ENCODE measurements at regions not wholly inside any gene's neighbourhood (a gene's known extent, or its start where the extent isn't known, plus 50 kb on each side); places are given as distances from the start of the nearest gene placed in this dataset.
"Not testable (repeated sequence)": the region's sequence is repeated elsewhere in the genome, so short reads cannot be mapped to it uniquely, and the experiment has no call there.

DNA sequence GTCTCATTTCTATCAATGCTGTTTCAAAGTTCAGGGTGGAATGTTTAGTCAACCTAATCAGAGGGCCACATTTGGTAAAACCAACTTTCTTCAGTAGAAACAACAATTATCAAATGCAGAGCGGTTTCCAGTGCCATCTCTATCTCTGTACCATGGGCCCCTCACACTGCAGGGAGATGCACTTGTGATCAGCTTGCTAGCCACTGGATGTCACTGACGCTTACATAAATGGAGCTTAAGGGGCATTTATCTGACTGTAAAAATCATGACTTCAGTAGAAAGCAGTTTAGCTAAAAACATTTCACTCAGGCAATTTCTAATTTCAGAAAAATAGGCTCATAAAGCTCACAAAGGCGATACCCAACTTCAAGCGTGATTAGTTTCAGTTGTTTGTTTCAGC lies 678.0 kb downstream of the ZEB2 start:
- DNase-seq, result no peak

DNA sequence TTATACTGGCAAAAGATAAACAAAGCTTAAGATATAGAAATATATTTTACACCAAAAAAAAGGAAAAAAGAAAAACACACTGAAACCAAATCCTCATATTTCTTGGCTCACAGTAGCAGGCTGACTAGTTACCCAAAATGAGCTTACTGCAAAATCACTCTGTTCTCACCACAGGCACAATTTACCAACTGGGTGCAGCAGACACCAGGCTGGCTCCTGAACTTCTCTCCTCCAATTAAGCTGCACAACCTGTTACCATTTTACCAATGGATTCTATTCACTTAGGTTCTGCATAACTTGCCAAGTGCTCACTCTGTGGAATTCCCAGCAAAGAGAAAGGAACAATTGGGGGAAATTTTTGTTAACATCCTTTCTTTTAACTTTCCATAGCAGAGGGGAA lies 679.3 kb downstream of the ZEB2 start:
- no peak for DNase-seq

GRCh38 chr2:143840194-143840593 lies 679.7 kb downstream of the ZEB2 start:
- no peak for DNase-seq

DNA sequence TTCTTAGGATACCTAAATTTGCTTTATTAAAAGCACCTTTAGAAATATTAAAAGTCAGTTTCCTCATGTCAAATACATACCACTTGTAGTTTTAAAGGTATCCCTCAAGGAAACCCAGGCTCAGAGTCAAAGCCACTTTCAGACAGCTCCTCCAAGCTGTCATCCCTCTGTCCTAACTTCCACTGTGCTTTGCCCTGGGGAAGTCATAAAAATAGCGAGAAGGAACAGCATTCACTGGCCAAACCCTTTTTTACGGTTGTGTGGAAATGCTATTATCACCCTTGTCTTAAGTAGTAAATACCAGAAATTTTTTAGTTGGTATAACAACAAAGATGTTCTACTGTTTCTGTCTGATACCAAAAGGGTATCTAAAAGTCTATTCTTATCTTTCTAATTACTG lies 680.5 kb downstream of the ZEB2 start:
- no peak for DNase-seq

DNA sequence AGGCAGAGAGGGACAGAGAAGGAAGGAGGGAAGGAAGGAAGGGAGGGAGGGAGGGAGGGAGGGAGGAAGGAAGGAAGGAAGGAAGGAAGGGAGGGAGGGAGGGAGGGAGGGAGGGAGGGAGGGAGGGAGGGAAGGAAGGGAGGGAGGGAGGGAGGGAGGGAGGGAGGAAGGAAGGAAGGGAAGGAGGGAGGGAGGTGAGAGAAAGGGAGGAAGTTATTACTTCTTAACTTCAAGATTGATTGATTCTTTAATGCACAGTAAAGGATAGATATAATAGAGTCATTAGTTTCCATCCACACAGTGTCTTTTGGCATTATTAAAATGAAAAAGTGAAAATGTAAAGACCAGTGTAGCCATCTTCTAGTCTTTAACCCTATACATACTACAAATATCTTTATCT lies 682.9 kb downstream of the ZEB2 start:
- DNase-seq, result not testable (repeated sequence)

GRCh38 chr2:143835481-143835880 lies 684.4 kb downstream of the ZEB2 start:
- no peak for DNase-seq

- no peak for DNase-seq
These were observed 686.8 kb downstream of the ZEB2 start for GRCh38 chr2:143833015-143833660.

GRCh38 chr2:143830476-143830875 lies 689.4 kb downstream of the ZEB2 start:
- DNase-seq, result no peak

- DNase-seq, result no peak
These were observed 691.0 kb downstream of the ZEB2 start for GRCh38 chr2:143828763-143829537.

GRCh38 chr2:143824791-143825190 lies 695.1 kb downstream of the ZEB2 start:
- DNase-seq, result no peak

GRCh38 chr2:143823876-143824275 lies 694.7 kb downstream of the ARHGAP15 start:
- DNase-seq, result no peak

GRCh38 chr2:143823296-143823695 lies 694.1 kb downstream of the ARHGAP15 start:
- no peak for DNase-seq

GRCh38 chr2:143822736-143823135 lies 693.5 kb downstream of the ARHGAP15 start:
- DNase-seq, result no peak

GRCh38 chr2:143819764-143820163 lies 690.5 kb downstream of the ARHGAP15 start:
- DNase-seq, result no peak

DNA sequence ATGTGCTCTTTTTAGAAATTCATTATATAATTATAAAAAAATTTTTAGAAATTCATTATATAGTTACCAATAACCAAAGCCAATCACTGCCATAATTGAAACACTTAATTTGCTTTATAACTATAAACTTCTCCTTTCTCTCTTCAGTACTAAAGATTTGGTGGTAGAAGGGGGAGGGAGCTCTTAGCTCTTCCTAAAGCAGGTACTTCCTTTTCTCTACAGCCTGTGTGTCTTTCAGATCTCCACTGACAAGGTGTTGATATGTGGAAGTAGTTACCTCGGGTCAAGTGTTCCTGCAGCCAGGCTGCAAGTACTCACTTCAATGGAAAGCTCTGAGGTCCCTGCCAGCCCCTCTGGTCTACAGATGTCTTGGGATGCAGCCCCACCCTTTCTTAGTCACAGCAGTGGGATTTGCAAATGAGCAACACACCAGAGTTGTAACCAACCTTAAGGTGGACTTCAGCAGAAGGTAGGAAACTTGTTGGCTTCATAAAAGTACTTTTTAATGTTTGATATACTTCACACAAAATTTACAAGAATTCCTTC lies 690.0 kb downstream of the ARHGAP15 start:
- DNase-seq, result no peak

Measured in inflammatory macrophage treated with lipopolysaccharide for 1 hour (primary cell).